PC-9 (cell line): ENCODE measurements at regions not wholly inside any gene's neighbourhood (a gene's known extent, or its start where the extent isn't known, plus 50 kb on each side); places are given as distances from the start of the nearest gene placed in this dataset.

Source experiments
- CTCF ChIP-seq: fragments of 200-600 bp; sonication (generic); conservative IDR thresholded peaks from 2 replicates; pipeline ENCODE4 v1.6.1; 2017; ENCODE audit warnings: mixed run types, antibody characterized with exemption, mild to moderate bottlenecking, moderate library complexity
- EZH2 ChIP-seq: fragments of 200-600 bp; sonication (generic); IDR thresholded peaks from 2 replicates; pipeline ENCODE4 v1.8.0; 2017; ENCODE audit warnings: antibody characterized with exemption, low read depth

DNA sequence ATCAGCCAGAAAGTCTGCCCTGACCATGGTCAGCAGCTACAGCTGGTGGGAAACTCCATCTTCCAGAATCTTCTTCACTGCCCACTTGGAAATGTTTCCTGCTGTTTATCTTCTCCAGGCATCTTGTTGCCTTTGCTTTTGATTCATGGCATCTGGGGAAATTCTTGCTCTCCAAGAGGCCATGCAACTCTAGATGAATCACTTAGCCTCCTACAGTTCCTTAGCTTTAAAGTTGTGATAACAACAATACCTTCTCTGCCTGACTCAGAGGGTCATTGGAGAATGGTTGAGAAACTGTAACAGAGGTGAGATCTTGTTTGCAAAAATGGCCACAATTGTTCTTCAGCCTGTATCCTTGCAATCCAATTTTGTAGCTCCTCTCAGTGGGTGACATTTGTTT is 121.0 kb upstream of the VRK1 start:
- TF ChIP-seq CTCF (no peak), EZH2 (no peak)
